ENCODE measurements at regions not wholly inside any gene's neighbourhood (a gene's known extent, or its start where the extent isn't known, plus 50 kb on each side); places are given as distances from the start of the nearest gene placed in this dataset.

DNA sequence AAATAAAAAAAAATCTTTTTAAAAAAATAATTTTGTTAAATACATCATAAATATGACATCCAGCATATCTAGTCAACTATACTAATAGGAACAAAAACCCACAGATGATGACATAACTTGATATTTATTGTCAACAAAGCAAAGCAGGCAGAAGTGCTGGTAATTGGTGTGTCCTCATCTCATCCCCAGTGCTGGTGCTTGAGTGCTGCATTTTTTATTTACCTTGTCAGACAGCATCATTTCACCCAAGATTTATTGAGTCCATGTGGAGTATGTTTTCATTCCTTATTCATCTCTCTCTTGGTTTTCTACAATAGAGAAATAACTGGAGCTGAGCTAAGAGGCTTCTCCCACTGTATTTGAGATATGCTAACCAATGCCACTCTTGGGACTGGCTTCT, 191.6 kb upstream of the SLC14A2 start:
- RAD21 ChIA-PET (ENCODE audit: unreplicated experiment): no interaction called here
- FAIRE-seq: no peak
- intact Hi-C loops (cut with micrococcal nuclease; ENCODE audit: unreplicated experiment): no loop called here

More for the DNA sequence above, 191.6 kb upstream of the SLC14A2 start:
- Histone ChIP-seq H3K9me3 (replicated peaks; ENCODE audit: control insufficient read depth, insufficient read depth, low read length) (no peaks in the 10 kb centered on the region), H3K36me3 (ENCODE audit: control insufficient read depth in 2 of 2, insufficient read depth in 2 of 2, low read length in 1 of 2) (no peaks in the 10 kb centered on the region), H3K27ac (ENCODE audit: control insufficient read depth, insufficient read depth) (no peak overlapping the region), H3K4me2 (ENCODE audit: control insufficient read depth, insufficient read depth) (no peak overlapping the region), H3K9ac (ENCODE audit: control insufficient read depth, insufficient read depth, low read length) (no peak overlapping the region), H3K27me3 (replicated peaks in 1 of 2; ENCODE audit: control insufficient read depth in 2 of 2, insufficient read depth in 2 of 2, low read length in 1 of 2) (no peaks in the 10 kb centered on the region), H4K20me1 (ENCODE audit: control insufficient read depth, insufficient read depth) (no peaks in the 10 kb centered on the region), H3K79me2 (ENCODE audit: control insufficient read depth, insufficient read depth, low read length) (no peaks in the 10 kb centered on the region), H3K4me3 (no peak overlapping the region), H2AFZ (ENCODE audit: control insufficient read depth, low read depth, low read length) (no peak overlapping the region), H3K4me1 (ENCODE audit: control insufficient read depth, insufficient read depth, low read length) (no peaks in the 10 kb centered on the region)
- SMC1A ChIA-PET (ENCODE audit: uncharacterized antibody, unreplicated experiment): interaction anchor here (0.7 to 1.1 kb wide), 2 partner anchors 39 to 1698 kb away, joined by 3 to 4 read pairs; no protein-coding TSS in a partner anchor
- no peak for DNase-seq (ENCODE audit: low read depth, low spot score)
- TF ChIP-seq ATF7 (IDR thresholded peaks at IDR 0.05; ENCODE audit: low read depth) (no peak), ESRRA (IDR thresholded peaks at IDR 0.05; ENCODE audit: low read length) (no peak), SMAD5 (IDR thresholded peaks at IDR 0.05; ENCODE audit: low read depth) (no peak), YY1 (IDR thresholded peaks at IDR 0.05; ENCODE audit: low read depth, low read length) (no peak), KLF5 (IDR thresholded peaks at IDR 0.05; ENCODE audit: partially characterized antibody) (no peak), PAX5 (IDR thresholded peaks at IDR 0.05; ENCODE audit: borderline replicate concordance, low read depth, low read length) (no peak), JUNB (IDR thresholded peaks at IDR 0.05) (no peak)
- TF ChIP-seq, protein P1, sequence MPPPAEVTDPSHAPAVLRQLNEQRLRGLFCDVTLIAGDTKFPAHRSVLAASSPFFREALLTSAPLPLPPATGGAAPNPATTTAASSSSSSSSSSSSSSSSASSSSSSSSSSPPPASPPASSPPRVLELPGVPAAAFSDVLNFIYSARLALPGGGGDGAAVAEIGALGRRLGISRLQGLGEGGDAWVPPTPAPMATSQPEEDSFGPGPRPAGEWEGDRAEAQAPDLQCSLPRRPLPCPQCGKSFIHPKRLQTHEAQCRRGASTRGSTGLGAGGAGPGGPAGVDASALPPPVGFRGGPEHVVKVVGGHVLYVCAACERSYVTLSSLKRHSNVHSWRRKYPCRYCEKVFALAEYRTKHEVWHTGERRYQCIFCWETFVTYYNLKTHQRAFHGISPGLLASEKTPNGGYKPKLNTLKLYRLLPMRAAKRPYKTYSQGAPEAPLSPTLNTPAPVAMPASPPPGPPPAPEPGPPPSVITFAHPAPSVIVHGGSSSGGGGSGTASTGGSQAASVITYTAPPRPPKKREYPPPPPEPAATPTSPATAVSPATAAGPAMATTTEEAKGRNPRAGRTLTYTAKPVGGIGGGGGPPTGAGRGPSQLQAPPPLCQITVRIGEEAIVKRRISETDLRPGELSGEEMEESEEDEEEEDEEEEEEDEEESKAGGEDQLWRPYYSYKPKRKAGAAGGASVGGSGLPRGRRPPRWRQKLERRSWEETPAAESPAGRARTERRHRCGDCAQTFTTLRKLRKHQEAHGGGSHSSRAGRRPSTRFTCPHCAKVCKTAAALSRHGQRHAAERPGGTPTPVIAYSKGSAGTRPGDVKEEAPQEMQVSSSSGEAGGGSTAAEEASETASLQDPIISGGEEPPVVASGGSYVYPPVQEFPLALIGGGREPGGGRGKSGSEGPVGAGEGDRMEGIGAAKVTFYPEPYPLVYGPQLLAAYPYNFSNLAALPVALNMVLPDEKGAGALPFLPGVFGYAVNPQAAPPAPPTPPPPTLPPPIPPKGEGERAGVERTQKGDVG (CRISPR knock-in tag; IDR thresholded peaks at IDR 0.05): no peak
- TF ChIP-seq, protein P2, sequence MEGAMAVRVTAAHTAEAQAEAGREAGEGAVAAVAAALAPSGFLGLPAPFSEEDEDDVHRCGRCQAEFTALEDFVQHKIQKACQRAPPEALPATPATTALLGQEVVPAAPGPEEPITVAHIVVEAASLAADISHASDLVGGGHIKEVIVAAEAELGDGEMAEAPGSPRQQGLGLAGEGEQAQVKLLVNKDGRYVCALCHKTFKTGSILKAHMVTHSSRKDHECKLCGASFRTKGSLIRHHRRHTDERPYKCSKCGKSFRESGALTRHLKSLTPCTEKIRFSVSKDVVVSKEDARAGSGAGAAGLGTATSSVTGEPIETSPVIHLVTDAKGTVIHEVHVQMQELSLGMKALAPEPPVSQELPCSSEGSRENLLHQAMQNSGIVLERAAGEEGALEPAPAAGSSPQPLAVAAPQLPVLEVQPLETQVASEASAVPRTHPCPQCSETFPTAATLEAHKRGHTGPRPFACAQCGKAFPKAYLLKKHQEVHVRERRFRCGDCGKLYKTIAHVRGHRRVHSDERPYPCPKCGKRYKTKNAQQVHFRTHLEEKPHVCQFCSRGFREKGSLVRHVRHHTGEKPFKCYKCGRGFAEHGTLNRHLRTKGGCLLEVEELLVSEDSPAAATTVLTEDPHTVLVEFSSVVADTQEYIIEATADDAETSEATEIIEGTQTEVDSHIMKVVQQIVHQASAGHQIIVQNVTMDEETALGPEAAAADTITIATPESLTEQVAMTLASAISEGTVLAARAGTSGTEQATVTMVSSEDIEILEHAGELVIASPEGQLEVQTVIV (IDR thresholded peaks at IDR 0.05; ENCODE audit: borderline replicate concordance, partially characterized antibody): no peak
- POLR2A ChIA-PET: no interaction called here
- in situ Hi-C loops (cut with MboI): no loop called here
- ATAC-seq: no peak
- BruUV-seq (replicated peaks): no TSS peak
- CTCF ChIA-PET: no interaction called here

All from GM12878 (cell line).